GM21447 (cell line): ENCODE measurements at regions not wholly inside any gene's neighbourhood (a gene's known extent, or its start where the extent isn't known, plus 50 kb on each side); places are given as distances from the start of the nearest gene placed in this dataset.

Experiments used
- ATAC-seq: cut with Tn5 transposase; IDR thresholded peaks from one replicate; pipeline ENCODE4 v1.9.1; 2021; ENCODE audit not compliant: unreplicated experiment

DNA sequence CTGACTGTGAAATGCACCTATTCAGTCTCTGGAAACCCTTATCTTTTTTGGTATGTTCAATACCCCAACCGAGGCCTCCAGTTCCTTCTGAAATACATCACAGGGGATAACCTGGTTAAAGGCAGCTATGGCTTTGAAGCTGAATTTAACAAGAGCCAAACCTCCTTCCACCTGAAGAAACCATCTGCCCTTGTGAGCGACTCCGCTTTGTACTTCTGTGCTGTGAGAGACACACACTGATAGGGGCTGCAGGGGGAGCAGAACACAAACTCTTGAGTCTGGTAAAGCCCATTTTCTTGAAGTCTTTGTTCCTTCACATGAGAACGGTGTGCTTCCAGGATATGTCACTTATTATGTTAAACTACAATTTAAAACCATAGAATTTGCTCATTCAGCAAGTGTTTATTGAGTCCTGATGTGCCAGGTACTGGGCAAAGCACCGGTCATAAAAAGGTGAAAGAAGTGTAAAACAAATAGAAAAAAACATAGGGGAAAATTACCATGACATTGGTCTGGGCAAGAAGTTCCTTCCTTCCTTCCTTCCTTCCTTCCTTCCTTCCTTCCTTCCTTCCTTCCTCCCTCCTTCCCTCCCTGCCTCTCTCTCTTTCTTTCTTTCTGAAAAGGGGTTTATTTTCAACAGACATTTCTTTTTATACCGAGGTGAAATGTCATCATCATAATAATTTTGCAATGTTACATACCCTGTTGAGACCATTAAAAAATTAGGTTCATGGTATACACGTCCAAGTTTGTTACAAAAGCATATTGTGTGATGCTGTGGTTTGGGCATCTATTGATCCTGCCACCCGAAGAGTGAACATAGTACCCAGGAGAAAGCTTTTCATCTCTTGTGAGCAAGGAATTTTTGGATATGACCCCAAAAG, 50.7 kb upstream of the OR4E1 start:
- no peak for ATAC-seq

DNA sequence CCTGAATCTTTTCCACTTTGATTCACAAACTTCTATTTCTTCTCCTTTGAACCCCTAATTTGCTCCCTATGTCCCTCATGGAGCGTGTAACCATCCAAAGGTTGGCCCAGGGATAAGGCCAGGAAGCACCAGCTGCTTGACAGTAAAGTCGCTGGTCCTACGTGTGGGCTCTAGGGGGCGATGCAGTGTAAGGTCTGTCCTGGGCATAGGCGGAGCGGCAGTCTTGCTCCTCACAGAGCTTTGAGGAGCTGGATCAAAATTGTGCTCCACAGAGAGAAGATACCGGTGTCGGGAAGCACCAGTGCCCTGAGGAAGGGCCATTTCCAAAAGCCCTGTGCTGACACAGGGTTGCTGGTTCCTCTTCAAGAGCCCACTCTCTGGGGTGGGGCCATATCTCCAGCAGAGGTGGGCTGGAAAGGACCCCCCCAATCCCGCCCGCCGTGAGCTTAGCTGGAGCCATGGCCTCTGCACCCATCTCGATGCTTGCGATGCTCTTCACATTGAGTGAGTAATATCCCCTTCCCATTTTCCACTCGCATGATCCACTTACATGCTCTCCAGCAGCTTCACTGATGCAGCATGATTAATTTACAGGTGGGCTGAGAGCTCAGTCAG, 49.9 kb upstream of the OR4E1 start:
- peak; percentile 55 for ATAC-seq
